COR-L47 (cell line): ENCODE measurements at regions not wholly inside any gene's neighbourhood (a gene's known extent, or its start where the extent isn't known, plus 50 kb on each side); places are given as distances from the start of the nearest gene placed in this dataset.

Experiments used
- DNase-seq: peaks from one replicate; lab custom pipeline; 2025; lab: John Stamatoyannopoulos, UW

- no peak for DNase-seq
Observed at GRCh38 chr16:79439901-79440300, 160.6 kb downstream of the MAF start.

GRCh38 chr16:79437764-79438751 lies 162.5 kb downstream of the MAF start:
- DNase-seq: no peak

- DNase-seq: no peak
Observed at GRCh38 chr16:79436885-79437284, 163.7 kb downstream of the MAF start.

GRCh38 chr16:79434771-79435170 lies 165.8 kb downstream of the MAF start:
- no peak for DNase-seq

GRCh38 chr16:79434092-79434491 lies 166.4 kb downstream of the MAF start:
- no peak for DNase-seq

- DNase-seq: no peak
Observed at GRCh38 chr16:79431923-79432322, 168.6 kb downstream of the MAF start.

GRCh38 chr16:79430191-79430678 lies 170.3 kb downstream of the MAF start:
- DNase-seq: peak; percentile 19

- DNase-seq: no peak
Observed at GRCh38 chr16:79429381-79430190, 171.0 kb downstream of the MAF start.

GRCh38 chr16:79426663-79427062 lies 173.9 kb downstream of the MAF start:
- DNase-seq: no peak

- no peak for DNase-seq
Observed at GRCh38 chr16:79422064-79422463, 178.5 kb downstream of the MAF start.

GRCh38 chr16:79421126-79421525 lies 179.4 kb downstream of the MAF start:
- no peak for DNase-seq

GRCh38 chr16:79420493-79420892 lies 180.0 kb downstream of the MAF start:
- no peak for DNase-seq

- DNase-seq: no peak
Observed at GRCh38 chr16:79419148-79419547, 181.4 kb downstream of the MAF start.

GRCh38 chr16:79417601-79418008 lies 182.9 kb downstream of the MAF start:
- no peak for DNase-seq

GRCh38 chr16:79415983-79416640 lies 184.4 kb downstream of the MAF start:
- DNase-seq: no peak

- DNase-seq: no peak
Observed at GRCh38 chr16:79412783-79413225, 187.7 kb downstream of the MAF start.

GRCh38 chr16:79411805-79412204 lies 188.7 kb downstream of the MAF start:
- no peak for DNase-seq

- DNase-seq: no peak
Observed at GRCh38 chr16:79411357-79411756, 189.2 kb downstream of the MAF start.

GRCh38 chr16:79409978-79410377 lies 190.6 kb downstream of the MAF start:
- DNase-seq: no peak

- DNase-seq: no peak
Observed at GRCh38 chr16:79408355-79408754, 192.2 kb downstream of the MAF start.

GRCh38 chr16:79407461-79408135 lies 192.9 kb downstream of the MAF start:
- no peak for DNase-seq

GRCh38 chr16:79407005-79407404 lies 193.5 kb downstream of the MAF start:
- no peak for DNase-seq
